HCT116 (cell line): ENCODE measurements at regions not wholly inside any gene's neighbourhood (a gene's known extent, or its start where the extent isn't known, plus 50 kb on each side); places are given as distances from the start of the nearest gene placed in this dataset.
A peak's percentile ranks its signal among the peaks of the same experiment; 100 is the strongest.

ENCODE experiments used
- ATAC-seq: fragments of 200-7000 bp; cut with Tn5 transposase; 2 replicates; pipeline ENCODE4 v1.9.1; 2020; ENCODE audit warnings: mild to moderate bottlenecking, moderate library complexity
- BruUV-seq: library from RNA; stranded (reverse); fragments of 400-500 nt; replicated peaks from 2 replicates; lab custom pipeline; 2021; lab: Mats Ljungman, UMichigan
- CTCF ChIA-PET: fragments of 300-600 bp; sonication (Branson Sonifier 250); formaldehyde crosslinking; loops from one replicate; lab custom pipeline; 2021; ENCODE audit warnings: antibody characterized with exemption; lab: Charles Lee
- POLR2A ChIA-PET: fragments of 300-600, 350-600 bp; sonication (Branson Sonifier 250); formaldehyde crosslinking; loops from one replicate; lab custom pipeline; 2021; ENCODE audit warnings: antibody characterized with exemption; lab: Charles Lee
- RAD21 ChIA-PET, 2 experiments: fragments of 300-600 bp; sonication (Branson Sonifier 250); formaldehyde crosslinking; loops; one replicate each; lab custom pipeline; 2023; ENCODE audit warnings: low total read pairs in 2 of 2; ENCODE audit not compliant: uncharacterized antibody in 2 of 2, unreplicated experiment in 2 of 2, low non-redundant PET in 1 of 2; lab: Charles Lee
- DNase-seq: peaks from one replicate; pipeline ENCODE4 v3.0.0-alpha.2; 2010; ENCODE audit warnings: low read depth, low spot score
- H2AFZ ChIP-seq: fragments of 200-600 bp; shearing (Covaris generic), sonication (generic); 2 replicates; pipeline ENCODE4 v1.6.1; 2017; ENCODE audit warnings: low read depth, mixed run types, mixed read lengths, antibody characterized with exemption, low read length; ENCODE audit not compliant: poor library complexity, severe bottlenecking
- H3K27ac ChIP-seq: 2 replicates; pipeline ENCODE4 v1.5.1; 2012; ENCODE audit warnings: low read depth, low read length
- H3K27me3 ChIP-seq: fragments of 200-600 bp; sonication (generic); 2 replicates; pipeline ENCODE4 v1.6.1; 2016; ENCODE audit warnings: mixed run types, low read length, mixed read lengths; ENCODE audit not compliant: insufficient read depth
- H3K36me3 ChIP-seq, 2 experiments: fragments of 200-500 bp in 1 of 2; fragments of 200-600 bp in 1 of 2; sonication (Bioruptor generic) in 1 of 2; sonication (generic) in 1 of 2; 2 replicates each; pipeline versions ENCODE4 v1.5.1 to v1.6.1; 2014 to 2016; ENCODE audit warnings: low read length in 2 of 2, inconsistent platforms in 1 of 2, mixed read lengths in 1 of 2, mixed run types in 1 of 2; ENCODE audit not compliant: insufficient read depth in 2 of 2, control insufficient read depth in 1 of 2
- H3K4me1 ChIP-seq, 2 experiments: fragments of 200-600 bp in 1 of 2; sonication (generic) in 1 of 2; 2 replicates each; pipeline versions ENCODE4 v1.5.1 to v1.6.1; 2012 to 2017; ENCODE audit warnings: low read length in 2 of 2, inconsistent platforms in 1 of 2, mild to moderate bottlenecking in 1 of 2, mixed read lengths in 1 of 2, mixed run types in 1 of 2, moderate library complexity in 1 of 2; ENCODE audit not compliant: insufficient read depth in 2 of 2, control insufficient read depth in 1 of 2
- H3K4me2 ChIP-seq: fragments of 200-600 bp; sonication (generic); 2 replicates; pipeline ENCODE4 v1.6.1; 2017; ENCODE audit warnings: mixed run types, low read length, mixed read lengths
- H3K4me3 ChIP-seq, 2 experiments: fragments of 200-600 bp in 1 of 2; sonication (generic) in 1 of 2; replicated peaks in 1 of 2; 2 replicates each; pipeline ENCODE4 v1.5.1; 2011 to 2016; ENCODE audit warnings: low read length in 2 of 2, control low read depth in 1 of 2, low read depth in 1 of 2, mild to moderate bottlenecking in 1 of 2, mixed read lengths in 1 of 2, mixed run types in 1 of 2
- H3K79me2 ChIP-seq: fragments of 200-600 bp; sonication (generic); 2 replicates; pipeline ENCODE4 v1.6.1; 2017; ENCODE audit warnings: mild to moderate bottlenecking, mixed run types, low read length, moderate library complexity, mixed read lengths; ENCODE audit not compliant: insufficient read depth
- H3K9ac ChIP-seq: fragments of 200-600 bp; sonication (generic); 2 replicates; pipeline ENCODE4 v1.6.1; 2016; ENCODE audit warnings: low read length, mixed read lengths
- H3K9me2 ChIP-seq: fragments of 200-600 bp; sonication (generic), shearing (Covaris generic); 2 replicates; pipeline ENCODE4 v1.6.1; 2017; ENCODE audit warnings: mixed run types, mild to moderate bottlenecking, moderate library complexity; ENCODE audit not compliant: insufficient read depth
- H3K9me3 ChIP-seq, 2 experiments: fragments of 200-500 bp in 1 of 2; fragments of 200-600 bp in 1 of 2; sonication (Bioruptor generic) in 1 of 2; sonication (generic) in 1 of 2; 2 replicates each; pipeline ENCODE4 v1.6.1; 2014 to 2017; ENCODE audit warnings: low read length in 2 of 2, mixed read lengths in 2 of 2, inconsistent platforms in 1 of 2, low read depth in 1 of 2, mild to moderate bottlenecking in 1 of 2, mixed run types in 1 of 2, moderate library complexity in 1 of 2; ENCODE audit not compliant: control insufficient read depth in 1 of 2, insufficient read depth in 1 of 2
- H4K20me1 ChIP-seq: fragments of 200-600 bp; sonication (generic), shearing (Covaris generic); 2 replicates; pipeline ENCODE4 v1.6.1; 2017; ENCODE audit warnings: mixed run types, mild to moderate bottlenecking, moderate library complexity; ENCODE audit not compliant: insufficient read depth
- ATF3 ChIP-seq: IDR thresholded peaks from 2 replicates; pipeline ENCODE4 v1.6.1; 2012
- CBX3 ChIP-seq: IDR thresholded peaks from 2 replicates; pipeline ENCODE4 v1.6.1; 2012; ENCODE audit warnings: low read depth
- CEBPB ChIP-seq: IDR thresholded peaks from 2 replicates; pipeline ENCODE4 v1.6.1; 2012; ENCODE audit warnings: low read depth
- CTCF ChIP-seq, 3 experiments: fragments of 200-600 bp in 1 of 3; sonication (generic) in 1 of 3; IDR thresholded peaks in 2 of 3; conservative IDR thresholded peaks in 1 of 3; 2 replicates each; pipeline ENCODE4 v1.5.1; 2012 to 2017; ENCODE audit warnings: low read depth in 2 of 3, low read length in 2 of 3, antibody characterized with exemption in 1 of 3, borderline replicate concordance in 1 of 3, control low read depth in 1 of 3, mild to moderate bottlenecking in 1 of 3, mixed read lengths in 1 of 3, mixed run types in 1 of 3, moderate library complexity in 1 of 3; ENCODE audit not compliant: insufficient read depth in 1 of 3
- EGR1 ChIP-seq: IDR thresholded peaks from 2 replicates; pipeline ENCODE4 v1.6.1; 2012; ENCODE audit warnings: low read depth
- ELF1 ChIP-seq: IDR thresholded peaks from 2 replicates; pipeline ENCODE4 v1.6.1; 2012; ENCODE audit warnings: low read depth, borderline replicate concordance
- EZH2 ChIP-seq: fragments of 200-600 bp; sonication (generic); IDR thresholded peaks from 2 replicates; pipeline ENCODE4 v1.6.1; 2017; ENCODE audit warnings: antibody characterized with exemption, mixed run types
- EZH2phosphoT487 ChIP-seq: fragments of 200-600 bp; IDR thresholded peaks from 2 replicates; pipeline ENCODE4 v1.6.1; 2018; ENCODE audit warnings: antibody characterized with exemption, borderline replicate concordance
- JUND ChIP-seq: IDR thresholded peaks from 2 replicates; pipeline ENCODE4 v1.6.1; 2012
- POLR2A ChIP-seq: IDR thresholded peaks from 2 replicates; pipeline ENCODE4 v1.7.0; 2011; ENCODE audit warnings: borderline replicate concordance; ENCODE audit not compliant: insufficient read depth, insufficient read length; ENCODE audit errors: extremely low read depth
- POLR2AphosphoS5 ChIP-seq: IDR thresholded peaks from 2 replicates; pipeline ENCODE4 v1.6.1; 2011; ENCODE audit warnings: mild to moderate bottlenecking, low read depth, low read length, moderate library complexity
- RAD21 ChIP-seq: IDR thresholded peaks from 2 replicates; pipeline ENCODE4 v1.6.1; 2012; ENCODE audit warnings: low read depth, mild to moderate bottlenecking
- REST ChIP-seq: IDR thresholded peaks from 2 replicates; pipeline ENCODE4 v1.6.1; 2012; ENCODE audit warnings: low read depth
- SIN3A ChIP-seq: IDR thresholded peaks from 2 replicates; pipeline ENCODE4 v1.6.1; 2012; ENCODE audit warnings: low read depth
- SP1 ChIP-seq: IDR thresholded peaks from 2 replicates; pipeline ENCODE4 v1.6.1; 2012; ENCODE audit warnings: low read depth
- SRF ChIP-seq: IDR thresholded peaks from 2 replicates; pipeline ENCODE4 v1.6.1; 2012; ENCODE audit warnings: low read depth
- TCF7L2 ChIP-seq: IDR thresholded peaks from 2 replicates; pipeline ENCODE4 v1.7.0; 2011; ENCODE audit warnings: borderline replicate concordance, inconsistent platforms; ENCODE audit not compliant: insufficient read depth, insufficient read length; ENCODE audit errors: extremely low read depth
- YY1 ChIP-seq: IDR thresholded peaks from 2 replicates; pipeline ENCODE4 v1.6.1; 2011; ENCODE audit warnings: low read length, low read depth, moderate library complexity, mild to moderate bottlenecking; ENCODE audit not compliant: insufficient replicate concordance; ENCODE audit errors: extremely low read depth
- ZBTB33 ChIP-seq: IDR thresholded peaks from 2 replicates; pipeline ENCODE4 v1.6.1; 2011; ENCODE audit warnings: mild to moderate bottlenecking, low read length, moderate library complexity; ENCODE audit not compliant: insufficient replicate concordance; ENCODE audit errors: extremely low read depth
- ZFX ChIP-seq: fragments of 450-650 bp; IDR thresholded peaks from 2 replicates; pipeline ENCODE4 v1.6.1; 2017
- ZNF274 ChIP-seq: fragments of 200-500 bp; sonication (Bioruptor generic); IDR thresholded peaks from 2 replicates; pipeline ENCODE4 v1.6.1; 2014; ENCODE audit warnings: mild to moderate bottlenecking, low read depth, low read length, inconsistent platforms
- intact Hi-C: fragments of 100-400 bp; cut with micrococcal nuclease; formaldehyde crosslinking; loops from 2 replicates; pipeline ENCODE4 v1.10.0; 2022

DNA sequence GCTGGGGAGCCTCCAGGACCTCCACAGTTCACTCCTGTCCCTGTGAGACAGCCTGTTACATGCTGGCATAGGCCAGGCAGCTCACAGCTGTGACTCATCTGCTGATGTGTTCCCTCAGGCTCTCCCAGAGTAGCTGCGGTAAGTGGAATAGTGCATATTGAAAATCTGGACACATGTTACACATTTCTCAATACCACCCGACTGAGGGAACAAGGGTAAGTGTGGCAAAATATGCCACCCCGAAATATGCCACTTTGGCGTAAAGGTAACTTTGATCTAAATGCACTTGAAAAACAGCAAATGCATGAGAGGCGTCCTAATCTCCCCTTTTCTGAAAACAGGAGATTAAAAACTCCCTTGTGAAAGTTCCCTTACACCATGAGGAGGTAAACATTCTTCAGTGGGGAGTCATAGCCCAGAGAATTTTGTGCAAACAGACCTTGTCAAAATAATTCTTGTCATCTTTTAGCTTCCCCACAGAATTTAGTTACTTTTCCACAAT lies 557.9 kb downstream of the CCDC85A start:
- ChIA-PET CTCF (interaction anchor here (2.2 kb wide), 1 partner anchor 558 kb away, joined by 9 read pairs; the partner anchor contains the start of gene CCDC85A), RAD21 (no interaction called here), POLR2A (no interaction called here)
- DNase-seq (peak; percentile 45), ATAC-seq (peak; percentile 100)
- H4K20me1 ChIP-seq, result no peaks in the 10 kb centered on the region
- H3K9ac ChIP-seq, result no peak overlapping the region
- no peaks in the 10 kb centered on the region for H3K9me3 ChIP-seq
- H3K9me2 ChIP-seq, result no peaks in the 10 kb centered on the region
- H3K36me3 ChIP-seq, result no peaks in the 10 kb centered on the region
- intact Hi-C loops, result no loop called here
- H3K4me3 ChIP-seq, result 0 out of 4 replicates have a peak overlapping the region, but pooled peaks of 1 of the 2 experiments have one; percentile 10
- no peak overlapping the region for H3K27ac ChIP-seq
- BruUV-seq, result no TSS peak
- H3K27me3 ChIP-seq, result no peaks in the 10 kb centered on the region
- no peaks in the 10 kb centered on the region for H3K79me2 ChIP-seq
- H2AFZ ChIP-seq, result peak overlapping the region; percentile 69
- peak overlapping the region; percentile 63 for H3K4me2 ChIP-seq
- H3K4me1 ChIP-seq, result peaks cover 8 to 11% of the 10 kb centered on the region in 2 experiments; a peak in 3 of 4 replicates
- no peak for TF ChIP-seq ATF3
- TF ChIP-seq SIN3A, result no peak
- peak; percentile 57 for TF ChIP-seq JUND
- TF ChIP-seq TCF7L2, result no peak
- no peak for TF ChIP-seq POLR2A
- no peak for TF ChIP-seq YY1
- TF ChIP-seq ZBTB33, result no peak
- TF ChIP-seq POLR2AphosphoS5, result no peak
- TF ChIP-seq ELF1, result no peak
- no peak for TF ChIP-seq REST
- no peak for TF ChIP-seq EZH2
- TF ChIP-seq EZH2phosphoT487, result no peak
- TF ChIP-seq EGR1, result no peak
- no peak for TF ChIP-seq SRF
- TF ChIP-seq CBX3, result peak; percentile 33; the same call in 1 of the 2 replicates
- no peak for TF ChIP-seq ZNF274
- TF ChIP-seq SP1, result peak; percentile 34; the same call in 1 of the 2 replicates
- TF ChIP-seq RAD21, result no peak
- peak; percentile 41; the same call in 1 of the 2 replicates for TF ChIP-seq CEBPB
- no peak for TF ChIP-seq CTCF (IDR thresholded peaks at IDR 0.05 in 2 of 3, conservative IDR thresholded peaks at IDR 0.05 in 1 of 3; ENCODE audit: borderline replicate concordance in 1 of 3, insufficient read depth in 1 of 3, low read depth in 2 of 3, low read length in 2 of 3)
- no peak for TF ChIP-seq ZFX
